ENCODE measurements at regions not wholly inside any gene's neighbourhood (a gene's known extent, or its start where the extent isn't known, plus 50 kb on each side); places are given as distances from the start of the nearest gene placed in this dataset. TPM values are rescaled to one million over a fixed set of nuclear protein-coding genes. Genes with fewer than 3 reads are reported as not detected.

GRCh38 chr12:45138609-45139008 lies 77.3 kb upstream of the ANO6 start:
- no peaks in the 10 kb centered on the region for H3K9me3 ChIP-seq
- TF ChIP-seq POLR2A (IDR thresholded peaks at IDR 0.05) = no peak
- TF ChIP-seq CTCF (IDR thresholded peaks at IDR 0.05) = no peak
- H3K4me1 ChIP-seq = no peaks in the 10 kb centered on the region
- H3K4me3 ChIP-seq (replicated peaks in 1 of 3) = no peak overlapping the region
- DNase-seq = no peak
- no peak overlapping the region for H3K27ac ChIP-seq
- H3K27me3 ChIP-seq = no peaks in the 10 kb centered on the region
- 29 to 32% methylated on average over 2 of the region's 2 CpGs for WGBS, 2 donors
- no peaks in the 10 kb centered on the region for H3K36me3 ChIP-seq
- intact Hi-C loops (cut with DNase I) = no loop called here

- H3K36me3 ChIP-seq = no peaks in the 10 kb centered on the region
- H3K4me1 ChIP-seq = no peaks in the 10 kb centered on the region
- no peak overlapping the region for H3K27ac ChIP-seq
- TF ChIP-seq CTCF (IDR thresholded peaks at IDR 0.05) (no peak), POLR2A (IDR thresholded peaks at IDR 0.05) (no peak)
- H3K4me3 ChIP-seq (replicated peaks in 1 of 3) = no peak overlapping the region
- intact Hi-C loops (cut with DNase I) = no loop called here
- H3K9me3 ChIP-seq = no peaks in the 10 kb centered on the region
- H3K27me3 ChIP-seq = no peaks in the 10 kb centered on the region
- no peak for DNase-seq
- 70 to 89% methylated on average over 1 of the region's 1 CpG for WGBS, 2 donors
Observed at GRCh38 chr12:45148006-45148405, 67.9 kb upstream of the ANO6 start.

- Histone ChIP-seq H3K36me3 (no peaks in the 10 kb centered on the region), H3K4me3 (replicated peaks in 1 of 3) (no peak overlapping the region), H3K9me3 (no peaks in the 10 kb centered on the region), H3K27me3 (no peaks in the 10 kb centered on the region), H3K4me1 (no peaks in the 10 kb centered on the region), H3K27ac (no peak overlapping the region)
- WGBS, 2 donors = 57 to 63% methylated on average over 3 of the region's 3 CpGs
- TF ChIP-seq POLR2A (IDR thresholded peaks at IDR 0.05) = no peak
- no peak for TF ChIP-seq CTCF (IDR thresholded peaks at IDR 0.05)
- DNase-seq = no peak
- intact Hi-C loops (cut with DNase I) = no loop called here
Observed at GRCh38 chr12:45148619-45149018, 67.3 kb upstream of the ANO6 start.

GRCh38 chr12:45165284-45165683 lies 50.6 kb upstream of the ANO6 start:
- intact Hi-C loops (cut with DNase I) = no loop called here
- Histone ChIP-seq H3K4me3 (replicated peaks in 1 of 3) (no peak overlapping the region), H3K27me3 (no peaks in the 10 kb centered on the region), H3K36me3 (no peaks in the 10 kb centered on the region), H3K27ac (no peak overlapping the region), H3K9me3 (no peaks in the 10 kb centered on the region), H3K4me1 (no peaks in the 10 kb centered on the region)
- no peak for DNase-seq
- no peak for TF ChIP-seq CTCF (IDR thresholded peaks at IDR 0.05)
- no peak for TF ChIP-seq POLR2A (IDR thresholded peaks at IDR 0.05)
- 71 to 80% methylated on average over 1 of the region's 1 CpG for WGBS, 2 donors

GRCh38 chr12:45166056-45166455 lies 49.8 kb upstream of the ANO6 start:
- Histone ChIP-seq H3K36me3 (no peaks in the 10 kb centered on the region), H3K4me3 (replicated peaks in 1 of 3) (no peak overlapping the region), H3K27me3 (no peaks in the 10 kb centered on the region), H3K27ac (no peak overlapping the region), H3K4me1 (no peaks in the 10 kb centered on the region), H3K9me3 (no peaks in the 10 kb centered on the region)
- intact Hi-C loops (cut with DNase I) = no loop called here
- DNase-seq = no peak
- TF ChIP-seq POLR2A (IDR thresholded peaks at IDR 0.05) (no peak), CTCF (IDR thresholded peaks at IDR 0.05) (no peak)

Small RNAs in the stretch of these regions (small RNA-seq; reads per million reads assigned to genes)
- not detected for gene RNA5SP361
